ENCODE measurements at regions not wholly inside any gene's neighbourhood (a gene's known extent, or its start where the extent isn't known, plus 50 kb on each side); places are given as distances from the start of the nearest gene placed in this dataset.
"Not testable (repeated sequence)": the region's sequence is repeated elsewhere in the genome, so short reads cannot be mapped to it uniquely, and the experiment has no call there.

DNA sequence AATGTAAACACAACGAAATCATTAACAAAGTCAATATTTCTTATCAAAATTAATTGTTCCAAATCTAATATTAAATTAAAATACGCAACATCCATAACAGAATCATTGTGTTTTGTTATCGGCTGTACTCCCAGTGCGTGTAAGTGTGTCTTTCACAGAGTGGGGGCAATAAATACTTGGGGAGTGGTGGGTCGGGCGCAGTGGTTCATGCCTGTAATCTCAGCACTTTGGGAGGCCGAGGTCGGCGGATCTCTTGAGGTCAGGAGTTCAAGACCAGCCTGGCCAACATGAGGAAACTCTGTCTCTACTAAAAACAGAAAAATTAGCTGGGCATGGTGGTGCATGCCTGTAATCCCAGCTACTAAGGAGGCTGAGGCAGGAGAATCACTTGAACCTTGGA lies 893.6 kb upstream of the SLITRK1 start:
- TF ChIP-seq NFYB (IDR thresholded peaks at IDR 0.05; ENCODE audit: insufficient read depth, low read depth, low read length) = not testable (repeated sequence)
- TF ChIP-seq, protein P1, sequence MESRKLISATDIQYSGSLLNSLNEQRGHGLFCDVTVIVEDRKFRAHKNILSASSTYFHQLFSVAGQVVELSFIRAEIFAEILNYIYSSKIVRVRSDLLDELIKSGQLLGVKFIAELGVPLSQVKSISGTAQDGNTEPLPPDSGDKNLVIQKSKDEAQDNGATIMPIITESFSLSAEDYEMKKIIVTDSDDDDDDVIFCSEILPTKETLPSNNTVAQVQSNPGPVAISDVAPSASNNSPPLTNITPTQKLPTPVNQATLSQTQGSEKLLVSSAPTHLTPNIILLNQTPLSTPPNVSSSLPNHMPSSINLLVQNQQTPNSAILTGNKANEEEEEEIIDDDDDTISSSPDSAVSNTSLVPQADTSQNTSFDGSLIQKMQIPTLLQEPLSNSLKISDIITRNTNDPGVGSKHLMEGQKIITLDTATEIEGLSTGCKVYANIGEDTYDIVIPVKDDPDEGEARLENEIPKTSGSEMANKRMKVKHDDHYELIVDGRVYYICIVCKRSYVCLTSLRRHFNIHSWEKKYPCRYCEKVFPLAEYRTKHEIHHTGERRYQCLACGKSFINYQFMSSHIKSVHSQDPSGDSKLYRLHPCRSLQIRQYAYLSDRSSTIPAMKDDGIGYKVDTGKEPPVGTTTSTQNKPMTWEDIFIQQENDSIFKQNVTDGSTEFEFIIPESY (IDR thresholded peaks at IDR 0.05) = not testable (repeated sequence)
- TF ChIP-seq, protein P2, sequence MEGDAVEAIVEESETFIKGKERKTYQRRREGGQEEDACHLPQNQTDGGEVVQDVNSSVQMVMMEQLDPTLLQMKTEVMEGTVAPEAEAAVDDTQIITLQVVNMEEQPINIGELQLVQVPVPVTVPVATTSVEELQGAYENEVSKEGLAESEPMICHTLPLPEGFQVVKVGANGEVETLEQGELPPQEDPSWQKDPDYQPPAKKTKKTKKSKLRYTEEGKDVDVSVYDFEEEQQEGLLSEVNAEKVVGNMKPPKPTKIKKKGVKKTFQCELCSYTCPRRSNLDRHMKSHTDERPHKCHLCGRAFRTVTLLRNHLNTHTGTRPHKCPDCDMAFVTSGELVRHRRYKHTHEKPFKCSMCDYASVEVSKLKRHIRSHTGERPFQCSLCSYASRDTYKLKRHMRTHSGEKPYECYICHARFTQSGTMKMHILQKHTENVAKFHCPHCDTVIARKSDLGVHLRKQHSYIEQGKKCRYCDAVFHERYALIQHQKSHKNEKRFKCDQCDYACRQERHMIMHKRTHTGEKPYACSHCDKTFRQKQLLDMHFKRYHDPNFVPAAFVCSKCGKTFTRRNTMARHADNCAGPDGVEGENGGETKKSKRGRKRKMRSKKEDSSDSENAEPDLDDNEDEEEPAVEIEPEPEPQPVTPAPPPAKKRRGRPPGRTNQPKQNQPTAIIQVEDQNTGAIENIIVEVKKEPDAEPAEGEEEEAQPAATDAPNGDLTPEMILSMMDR (IDR thresholded peaks at IDR 0.05 in 2 of 3, conservative IDR thresholded peaks at IDR 0.05 in 1 of 3; ENCODE audit: control insufficient read depth in 2 of 3, extremely low read depth in 1 of 3, insufficient read depth in 1 of 3, low read depth in 3 of 3, low read length in 3 of 3) = not testable (repeated sequence)
